Ishikawa (cell line): ENCODE measurements at regions not wholly inside any gene's neighbourhood (a gene's known extent, or its start where the extent isn't known, plus 50 kb on each side); places are given as distances from the start of the nearest gene placed in this dataset.

Experiments
- CEBPB ChIP-seq: IDR thresholded peaks from 2 replicates; pipeline ENCODE4 v1.6.1; 2012
- CREB1 ChIP-seq: IDR thresholded peaks from 2 replicates; pipeline ENCODE4 v1.6.1; 2012; ENCODE audit warnings: low read depth
- EGR1 ChIP-seq: IDR thresholded peaks from 2 replicates; pipeline ENCODE4 v1.6.1; 2012
- EP300 ChIP-seq: IDR thresholded peaks from 2 replicates; pipeline ENCODE4 v1.6.1; 2012; ENCODE audit warnings: borderline replicate concordance
- FOXM1 ChIP-seq: IDR thresholded peaks from 2 replicates; pipeline ENCODE4 v1.6.1; 2012; ENCODE audit warnings: low read depth, borderline replicate concordance
- MAX ChIP-seq: IDR thresholded peaks from 2 replicates; pipeline ENCODE4 v1.6.1; 2012
- NFIC ChIP-seq: IDR thresholded peaks from 2 replicates; pipeline ENCODE4 v1.6.1; 2012
- RAD21 ChIP-seq: IDR thresholded peaks from 2 replicates; pipeline ENCODE4 v1.6.1; 2012; ENCODE audit warnings: low read depth
- REST ChIP-seq: IDR thresholded peaks from 2 replicates; pipeline ENCODE4 v1.6.1; 2012; ENCODE audit warnings: low read depth, mild to moderate bottlenecking
- TAF1 ChIP-seq: IDR thresholded peaks from 2 replicates; pipeline ENCODE4 v1.6.1; 2012; ENCODE audit warnings: low read depth, mild to moderate bottlenecking
- TCF12 ChIP-seq: IDR thresholded peaks from 2 replicates; pipeline ENCODE4 v1.6.1; 2012; ENCODE audit warnings: low read depth
- TEAD4 ChIP-seq: IDR thresholded peaks from 2 replicates; pipeline ENCODE4 v1.6.1; 2012
- USF1 ChIP-seq: IDR thresholded peaks from 2 replicates; pipeline ENCODE4 v1.6.1; 2012
- YY1 ChIP-seq: IDR thresholded peaks from 2 replicates; pipeline ENCODE4 v1.6.1; 2012; ENCODE audit warnings: low read depth
- ZBTB7A ChIP-seq: IDR thresholded peaks from 2 replicates; pipeline ENCODE4 v1.6.1; 2012; ENCODE audit warnings: low read depth

DNA sequence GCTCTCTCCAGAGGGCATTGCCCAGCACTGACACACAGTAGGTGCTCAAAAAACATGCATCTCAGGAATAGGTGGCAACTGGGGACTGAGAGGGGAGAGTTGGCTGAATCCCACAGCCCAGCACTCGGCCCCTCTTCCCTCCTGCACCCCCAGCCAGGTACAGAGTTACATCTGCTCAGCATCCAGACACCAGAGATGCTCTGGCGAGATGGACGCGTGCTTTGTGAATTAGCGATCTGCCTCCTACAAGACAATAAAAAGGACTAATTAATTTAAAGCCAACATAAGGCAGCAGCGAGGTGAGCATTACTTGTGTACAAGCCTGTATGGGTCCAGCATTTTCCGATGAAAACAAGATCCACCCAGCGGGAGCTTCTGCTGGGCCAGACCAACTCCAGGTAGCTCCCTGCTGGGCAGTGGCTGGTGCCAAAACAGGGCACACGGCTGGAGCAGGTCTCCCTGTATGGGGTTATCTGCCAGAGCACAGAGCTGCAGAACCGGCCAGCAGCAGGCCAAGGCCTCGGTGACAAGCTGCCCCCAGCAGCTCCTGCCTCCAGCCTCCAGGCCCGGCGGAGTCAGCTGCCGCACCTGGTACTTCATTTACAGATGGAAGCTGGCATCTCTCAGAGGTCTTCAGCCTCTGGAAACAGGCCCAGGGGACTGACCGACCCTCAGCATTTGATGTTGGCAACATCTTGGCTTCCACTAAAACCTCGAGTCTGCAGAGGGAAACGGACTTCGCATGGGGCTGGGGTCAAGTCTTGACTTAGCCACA, 219.7 kb upstream of the SDK2 start:
- TF ChIP-seq MAX, result no peak
- TF ChIP-seq YY1, result no peak
- no peak for TF ChIP-seq TEAD4
- no peak for TF ChIP-seq FOXM1
- TF ChIP-seq REST, result no peak
- no peak for TF ChIP-seq TAF1
- TF ChIP-seq NFIC, result no peak
- TF ChIP-seq EP300, result no peak
- TF ChIP-seq RAD21, result no peak
- TF ChIP-seq USF1, result no peak
- no peak for TF ChIP-seq EGR1
- no peak for TF ChIP-seq CREB1
- no peak for TF ChIP-seq TCF12
- TF ChIP-seq CEBPB, result no peak
- no peak for TF ChIP-seq ZBTB7A

GRCh38 chr17:73865831-73866230, 221.6 kb upstream of the SDK2 start:
- no peak for TF ChIP-seq TCF12
- TF ChIP-seq MAX, result no peak
- no peak for TF ChIP-seq EGR1
- TF ChIP-seq ZBTB7A, result no peak
- TF ChIP-seq CREB1, result no peak
- TF ChIP-seq FOXM1, result no peak
- TF ChIP-seq NFIC, result no peak

GRCh38 chr17:73867056-73867455, 222.8 kb upstream of the SDK2 start:
- TF ChIP-seq YY1, result no peak
- no peak for TF ChIP-seq NFIC
- no peak for TF ChIP-seq CEBPB
- TF ChIP-seq RAD21, result no peak
- TF ChIP-seq TAF1, result no peak
- TF ChIP-seq USF1, result no peak
- no peak for TF ChIP-seq TEAD4
- TF ChIP-seq CREB1, result no peak
- TF ChIP-seq EP300, result no peak
- TF ChIP-seq ZBTB7A, result no peak
- TF ChIP-seq MAX, result no peak
- no peak for TF ChIP-seq FOXM1
- no peak for TF ChIP-seq EGR1
- TF ChIP-seq REST, result no peak
- no peak for TF ChIP-seq TCF12

DNA sequence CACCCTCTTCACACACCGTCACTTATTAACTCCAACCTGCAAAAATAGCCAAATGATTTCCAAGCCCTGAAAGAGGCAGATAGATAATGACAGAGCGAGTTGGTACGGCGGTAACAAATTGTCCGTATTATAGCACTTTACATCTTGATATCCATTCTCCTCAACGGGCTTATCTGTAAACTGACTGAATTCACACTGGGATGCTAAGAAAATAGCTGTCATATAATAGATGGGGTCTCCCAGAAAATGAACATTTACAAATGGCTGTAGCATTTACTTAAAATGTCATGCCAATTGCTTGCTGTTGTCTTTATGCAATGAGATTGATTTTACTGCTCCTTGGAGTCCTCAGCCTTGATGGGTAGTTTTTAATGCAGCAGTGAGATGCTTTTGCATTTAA, 225.8 kb upstream of the SDK2 start:
- no peak for TF ChIP-seq CREB1
- TF ChIP-seq EGR1, result no peak
- TF ChIP-seq MAX, result no peak
- TF ChIP-seq TCF12, result no peak
- no peak for TF ChIP-seq CEBPB
- TF ChIP-seq EP300, result no peak
- no peak for TF ChIP-seq RAD21
- no peak for TF ChIP-seq REST
- no peak for TF ChIP-seq YY1
- TF ChIP-seq ZBTB7A, result no peak
- TF ChIP-seq TEAD4, result no peak
